GM12874 (cell line): ENCODE measurements at regions not wholly inside any gene's neighbourhood (a gene's known extent, or its start where the extent isn't known, plus 50 kb on each side); places are given as distances from the start of the nearest gene placed in this dataset.

Experiments
- TF ChIP-seq, protein P1 (sequence below): IDR thresholded peaks from 2 replicates; pipeline ENCODE4 v1.5.1; 2011; ENCODE audit warnings: low read depth, mild to moderate bottlenecking, control low read depth, low read length, moderate library complexity; ENCODE audit not compliant: insufficient read depth

DNA sequence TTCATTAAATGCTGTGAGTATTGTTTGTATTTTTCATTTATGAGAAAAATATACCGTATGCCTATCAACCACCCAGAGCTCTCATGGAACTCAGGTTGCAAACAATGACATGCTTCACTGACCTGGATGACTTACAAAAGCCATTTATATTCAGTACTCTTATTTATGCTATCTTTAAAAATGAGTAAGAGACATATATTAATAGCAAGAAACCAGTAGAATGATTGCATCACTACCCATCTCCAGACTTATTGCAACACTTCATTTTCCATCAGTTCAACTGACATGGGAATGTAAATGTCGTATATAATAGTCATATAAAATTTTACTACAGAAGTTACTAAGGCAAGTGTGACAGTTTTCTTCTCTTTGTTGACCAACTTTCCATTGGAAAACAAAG lies 69.1 kb downstream of the OTP start:
- TF ChIP-seq, protein P1, sequence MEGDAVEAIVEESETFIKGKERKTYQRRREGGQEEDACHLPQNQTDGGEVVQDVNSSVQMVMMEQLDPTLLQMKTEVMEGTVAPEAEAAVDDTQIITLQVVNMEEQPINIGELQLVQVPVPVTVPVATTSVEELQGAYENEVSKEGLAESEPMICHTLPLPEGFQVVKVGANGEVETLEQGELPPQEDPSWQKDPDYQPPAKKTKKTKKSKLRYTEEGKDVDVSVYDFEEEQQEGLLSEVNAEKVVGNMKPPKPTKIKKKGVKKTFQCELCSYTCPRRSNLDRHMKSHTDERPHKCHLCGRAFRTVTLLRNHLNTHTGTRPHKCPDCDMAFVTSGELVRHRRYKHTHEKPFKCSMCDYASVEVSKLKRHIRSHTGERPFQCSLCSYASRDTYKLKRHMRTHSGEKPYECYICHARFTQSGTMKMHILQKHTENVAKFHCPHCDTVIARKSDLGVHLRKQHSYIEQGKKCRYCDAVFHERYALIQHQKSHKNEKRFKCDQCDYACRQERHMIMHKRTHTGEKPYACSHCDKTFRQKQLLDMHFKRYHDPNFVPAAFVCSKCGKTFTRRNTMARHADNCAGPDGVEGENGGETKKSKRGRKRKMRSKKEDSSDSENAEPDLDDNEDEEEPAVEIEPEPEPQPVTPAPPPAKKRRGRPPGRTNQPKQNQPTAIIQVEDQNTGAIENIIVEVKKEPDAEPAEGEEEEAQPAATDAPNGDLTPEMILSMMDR: no peak

DNA sequence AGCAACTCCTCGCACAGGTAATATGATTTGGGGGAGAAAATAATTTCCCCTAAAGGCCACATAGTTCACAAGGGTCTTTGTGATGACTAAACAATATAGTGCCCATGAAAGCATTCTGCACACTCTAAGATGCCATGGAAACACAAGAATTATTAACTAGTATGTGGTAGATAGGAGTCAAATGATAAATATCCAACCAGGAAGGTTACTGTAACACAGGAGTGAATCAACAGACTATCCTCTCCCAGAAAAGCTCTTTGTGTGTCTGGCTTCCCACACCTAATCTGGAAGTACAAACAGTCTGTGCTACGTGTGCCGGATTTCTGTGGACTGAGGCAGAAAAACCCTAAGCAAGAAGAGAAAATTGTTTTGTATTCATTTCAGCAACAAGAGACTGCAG lies 70.0 kb downstream of the OTP start:
- TF ChIP-seq, protein P1: no peak

DNA sequence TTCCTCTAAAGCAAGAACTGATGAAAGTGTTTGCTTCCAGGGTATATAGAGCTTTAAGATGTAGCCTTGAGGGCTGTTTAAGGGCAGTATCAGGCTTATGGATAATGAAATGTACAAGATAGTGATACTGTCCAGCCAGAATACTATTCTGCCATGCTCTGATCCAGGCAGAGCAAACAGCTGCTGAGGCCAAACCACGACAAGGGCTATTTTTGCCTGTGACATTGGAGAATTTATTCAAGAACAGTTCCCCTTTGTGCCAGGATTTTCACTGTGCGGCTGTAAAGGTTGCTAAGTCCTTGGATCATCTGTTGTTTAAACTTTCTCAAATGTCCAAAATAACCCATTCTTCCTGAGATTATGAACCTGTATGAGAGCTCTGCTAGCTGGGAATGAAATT lies 70.4 kb downstream of the OTP start:
- TF ChIP-seq, protein P1: no peak

DNA sequence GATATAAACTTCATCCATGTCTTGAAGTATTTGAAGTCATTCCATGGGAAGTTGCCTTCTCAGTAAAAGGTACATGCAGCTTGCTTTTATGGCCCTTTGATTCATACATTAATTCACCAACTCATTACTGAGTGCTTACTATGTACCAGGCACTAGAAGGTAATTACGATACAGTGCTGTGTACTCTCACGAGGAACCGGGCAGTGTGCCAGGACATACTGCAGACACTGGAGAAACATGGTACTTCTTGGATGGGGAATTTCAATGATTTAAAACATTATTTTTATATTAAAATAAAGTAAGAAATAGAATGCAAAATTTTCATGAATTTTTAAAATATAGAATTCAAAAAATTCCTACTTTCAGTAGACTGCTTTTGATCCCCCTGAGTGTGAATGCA lies 71.4 kb upstream of the WDR41 start:
- TF ChIP-seq, protein P1: no peak

DNA sequence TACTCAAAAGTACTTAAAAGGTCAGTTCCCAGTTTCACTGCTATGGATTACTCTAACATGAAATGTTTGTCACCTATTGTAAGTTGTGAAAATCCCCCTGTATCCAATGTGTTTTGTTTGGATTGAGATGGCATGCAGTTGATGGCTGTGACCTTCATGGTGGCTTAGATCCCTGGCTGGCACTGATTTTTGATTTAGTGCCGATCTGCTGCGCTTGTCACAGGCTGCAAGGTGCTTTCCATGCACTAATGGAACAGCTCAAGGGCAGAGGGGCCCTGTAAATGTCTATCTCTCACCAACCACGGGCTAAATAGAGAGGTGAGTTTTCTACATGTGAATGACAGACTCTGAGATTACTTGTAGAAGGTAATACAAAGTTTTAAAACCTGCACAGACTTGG lies 69.8 kb upstream of the WDR41 start:
- TF ChIP-seq, protein P1: no peak

DNA sequence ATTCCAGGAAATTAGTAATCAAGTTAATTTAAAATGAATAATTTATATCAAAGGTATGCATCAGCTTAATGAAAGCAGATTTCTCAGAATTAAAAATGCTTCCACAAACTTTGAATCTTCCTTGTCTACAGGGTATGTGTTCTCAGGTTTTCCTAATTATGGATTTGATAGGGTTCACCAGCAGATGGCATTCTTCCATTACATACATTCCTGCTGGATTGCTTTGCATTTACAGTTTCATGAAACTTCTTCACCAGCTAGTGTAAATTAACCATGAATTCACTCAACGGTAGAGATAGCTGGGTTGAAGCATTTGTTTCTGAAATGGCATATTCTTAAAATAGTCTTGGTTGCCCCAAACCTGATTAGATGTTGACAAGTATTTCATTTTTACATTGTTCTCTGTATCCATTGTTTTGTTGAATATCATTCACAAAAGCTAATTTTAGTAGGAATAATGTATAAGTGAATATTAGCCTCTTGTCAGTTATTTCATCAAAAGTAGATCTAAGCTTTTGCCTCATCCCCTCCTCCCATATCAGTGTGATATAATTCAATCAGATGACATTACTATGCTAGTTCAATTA lies 68.7 kb upstream of the WDR41 start:
- TF ChIP-seq, protein P1: peak; percentile 16; the same call in 1 of the 2 replicates

DNA sequence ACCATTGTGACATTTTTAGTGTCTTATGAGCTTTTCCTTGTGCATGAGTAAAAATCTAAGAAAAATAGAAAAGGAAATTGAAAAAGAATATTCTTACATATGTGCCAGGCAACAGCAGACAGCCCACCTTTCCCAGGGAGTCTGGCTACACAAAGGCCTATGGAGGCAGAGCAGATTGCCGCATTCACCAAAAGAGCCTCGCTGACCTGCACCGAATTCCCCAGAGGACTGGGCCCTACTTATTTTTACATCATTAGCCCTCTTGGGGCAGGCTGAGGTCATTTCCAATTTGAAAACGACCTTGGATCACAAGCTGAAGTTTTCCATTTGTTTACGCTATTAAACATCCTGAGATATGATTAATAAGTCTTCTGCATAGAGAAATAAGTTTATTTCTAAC lies 66.2 kb upstream of the WDR41 start:
- TF ChIP-seq, protein P1: no peak
